ENCODE measurements at regions not wholly inside any gene's neighbourhood (a gene's known extent, or its start where the extent isn't known, plus 50 kb on each side); places are given as distances from the start of the nearest gene placed in this dataset.

DNA sequence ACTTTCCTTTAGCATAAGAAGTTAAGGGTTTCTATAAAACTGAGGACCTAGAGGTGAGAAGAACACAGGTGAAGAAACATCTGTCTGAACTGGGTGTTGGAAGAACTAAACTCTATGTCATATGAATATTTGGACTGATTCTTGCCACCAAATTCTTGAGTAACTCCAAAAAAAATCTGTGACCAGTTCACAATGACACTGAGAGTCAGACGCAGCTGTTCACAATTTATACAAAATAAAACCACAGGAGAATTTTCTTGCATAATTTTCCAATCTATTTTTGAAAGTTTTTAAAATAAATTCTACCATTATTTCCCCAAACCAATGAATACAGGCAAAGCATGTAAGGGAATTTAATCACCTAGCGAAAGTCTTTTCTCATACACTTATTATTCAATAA, 148.1 kb upstream of the TCF21 start:
- Mint-ChIP-seq H3K9me3 (no peaks in the 10 kb centered on the region), H3K27ac (no peak overlapping the region), H3K27me3 (no peaks in the 10 kb centered on the region), H3K36me3 (ENCODE audit: low read depth) (no peaks in the 10 kb centered on the region), H3K4me1 (ENCODE audit: low read depth) (no peaks in the 10 kb centered on the region), H3K4me3 (no peak overlapping the region)
- no peak for DNase-seq

DNA sequence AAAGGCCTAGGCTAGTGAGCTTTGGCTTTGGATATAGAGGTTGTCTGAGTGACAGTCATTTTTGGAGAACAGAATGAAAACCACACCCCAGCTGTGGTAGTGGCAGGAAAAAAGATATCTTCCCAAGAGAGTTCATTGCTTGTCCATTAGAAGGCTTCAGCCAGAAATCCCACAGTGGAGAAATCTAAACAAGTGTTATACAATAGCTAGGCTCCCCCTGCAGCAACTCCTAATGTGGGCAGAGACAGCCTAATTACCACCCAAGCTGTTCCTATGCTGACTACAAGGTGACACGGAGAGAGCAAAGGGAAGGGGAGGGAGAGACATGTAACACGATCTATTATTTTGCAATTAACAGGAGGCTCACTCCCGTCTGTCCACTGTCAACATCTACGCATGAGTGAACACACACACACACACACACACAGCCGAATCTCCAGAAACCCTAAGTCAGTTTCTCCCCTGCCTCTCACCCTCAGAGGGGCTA, 147.5 kb upstream of the TCF21 start:
- Mint-ChIP-seq H3K9me3 (no peaks in the 10 kb centered on the region), H3K27me3 (peaks cover 1% of the 10 kb centered on the region), H3K27ac (no peak overlapping the region), H3K36me3 (ENCODE audit: low read depth) (no peaks in the 10 kb centered on the region), H3K4me1 (ENCODE audit: low read depth) (no peaks in the 10 kb centered on the region), H3K4me3 (no peak overlapping the region)
- no peak for DNase-seq

DNA sequence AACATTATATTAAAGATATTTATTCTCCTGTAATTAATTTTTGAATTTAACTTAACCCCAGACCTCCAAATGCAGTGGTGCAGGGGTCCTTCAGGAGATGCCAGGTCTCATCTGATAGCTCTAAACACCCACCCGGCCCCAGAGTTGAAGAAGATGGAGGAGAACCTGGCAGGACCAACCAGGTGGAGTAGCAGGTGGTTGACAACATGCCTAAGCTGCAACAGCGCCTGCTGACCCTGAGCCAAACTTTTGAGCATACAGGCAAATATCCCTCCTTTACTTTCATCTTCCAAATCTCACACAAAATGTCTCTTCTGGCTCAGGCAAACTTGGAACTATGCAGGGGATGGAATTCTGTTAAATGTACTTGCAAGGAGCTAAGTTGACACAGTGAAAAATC, 145.3 kb upstream of the TCF21 start:
- Mint-ChIP-seq H3K4me1 (ENCODE audit: low read depth) (no peaks in the 10 kb centered on the region), H3K27ac (no peak overlapping the region), H3K4me3 (no peak overlapping the region), H3K27me3 (peaks cover 3% of the 10 kb centered on the region), H3K9me3 (no peaks in the 10 kb centered on the region), H3K36me3 (ENCODE audit: low read depth) (no peaks in the 10 kb centered on the region)
- DNase-seq: no peak

DNA sequence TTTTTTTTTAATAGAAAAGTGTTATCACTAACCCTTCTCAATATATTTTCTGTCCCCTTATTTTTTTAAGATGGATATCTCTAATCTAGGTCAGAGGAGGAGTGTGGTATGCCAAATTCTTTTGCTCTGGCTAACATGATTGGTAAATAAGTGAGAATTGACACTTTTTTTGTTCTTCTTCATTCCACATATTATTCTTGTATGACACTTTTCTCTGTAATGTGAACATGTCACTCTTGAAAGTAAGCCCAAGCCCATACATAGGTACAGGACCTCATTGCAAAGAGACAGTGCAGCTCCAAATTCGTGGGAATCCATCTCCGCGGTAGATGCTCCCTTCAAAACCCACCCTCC, 142.5 kb upstream of the TCF21 start:
- no peak overlapping the region for H3K4me3 Mint-ChIP-seq

DNA sequence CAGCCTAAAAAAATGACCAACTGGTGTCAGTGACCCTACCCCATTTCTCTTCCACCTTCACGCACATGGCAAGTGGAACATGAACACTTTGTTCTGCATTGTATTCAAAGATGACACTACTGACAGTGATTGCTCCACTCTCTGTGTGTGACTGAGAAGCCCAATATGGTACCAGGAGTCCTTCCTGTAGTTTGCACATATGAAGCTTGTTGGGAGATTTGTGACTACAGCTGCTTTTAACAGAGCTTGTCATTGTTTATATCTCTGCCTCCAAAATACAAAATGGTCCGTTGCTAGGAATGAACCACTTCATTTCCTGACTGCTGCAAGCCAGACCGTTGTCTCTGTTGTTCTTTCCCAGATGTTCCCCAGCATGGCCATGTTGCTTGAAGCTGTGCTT, 140.3 kb upstream of the TCF21 start:
- Mint-ChIP-seq H3K27ac (no peak overlapping the region), H3K4me1 (ENCODE audit: low read depth) (no peaks in the 10 kb centered on the region), H3K27me3 (peaks cover 3% of the 10 kb centered on the region), H3K4me3 (no peak overlapping the region), H3K9me3 (no peaks in the 10 kb centered on the region), H3K36me3 (ENCODE audit: low read depth) (no peaks in the 10 kb centered on the region)
- no peak for DNase-seq

More for the DNA sequence above, 142.5 kb upstream of the TCF21 start:
- no peaks in the 10 kb centered on the region for H3K9me3 Mint-ChIP-seq
- no peaks in the 10 kb centered on the region for H3K36me3 Mint-ChIP-seq (ENCODE audit: low read depth)
- H3K27ac Mint-ChIP-seq: no peak overlapping the region
- DNase-seq: no peak
- peaks cover 3% of the 10 kb centered on the region for H3K27me3 Mint-ChIP-seq
- H3K4me1 Mint-ChIP-seq (ENCODE audit: low read depth): no peaks in the 10 kb centered on the region

DNA sequence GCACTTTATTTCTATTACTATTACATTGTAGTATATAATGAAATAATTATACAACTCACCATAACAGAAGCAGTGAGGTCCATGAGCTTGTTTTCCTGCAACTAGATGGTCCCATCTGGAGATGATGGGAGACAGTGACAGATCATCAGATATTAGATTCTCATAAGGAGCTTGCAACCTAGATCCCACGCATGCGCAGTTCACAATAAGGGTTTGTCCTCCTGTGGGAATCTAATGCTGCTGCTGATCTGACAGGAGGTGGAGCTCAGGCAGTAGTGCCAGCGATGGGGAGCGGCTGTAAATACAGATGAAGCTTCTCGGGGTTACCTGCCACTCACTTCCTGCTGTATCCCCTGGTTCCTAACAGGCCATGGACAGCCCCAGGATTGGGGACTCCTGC, 139.5 kb upstream of the TCF21 start:
- no peaks in the 10 kb centered on the region for H3K4me1 Mint-ChIP-seq (ENCODE audit: low read depth)
- no peaks in the 10 kb centered on the region for H3K36me3 Mint-ChIP-seq (ENCODE audit: low read depth)
- H3K4me3 Mint-ChIP-seq: no peak overlapping the region
- no peaks in the 10 kb centered on the region for H3K9me3 Mint-ChIP-seq
- no peak overlapping the region for H3K27ac Mint-ChIP-seq
- H3K27me3 Mint-ChIP-seq: peaks cover 3% of the 10 kb centered on the region
- no peak for DNase-seq

DNA sequence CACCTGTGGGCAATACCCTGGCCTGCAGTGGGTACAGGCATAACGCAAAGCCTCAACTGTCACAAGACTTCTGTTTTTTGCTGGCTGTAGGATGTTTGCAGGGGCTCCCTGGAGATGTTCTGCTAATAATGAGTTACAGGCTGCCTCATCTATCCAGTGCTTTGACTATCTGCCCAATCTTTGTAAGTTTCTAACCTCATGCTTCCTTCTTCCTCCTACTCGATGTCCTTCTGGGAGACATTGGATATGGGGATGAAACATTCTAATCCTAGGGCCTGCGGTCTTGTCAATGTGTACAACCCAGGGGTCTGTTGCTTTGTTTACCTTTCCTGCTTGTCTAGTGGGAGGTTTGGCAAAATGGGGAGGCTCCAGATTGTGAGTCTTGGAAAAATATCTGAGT, 136.8 kb upstream of the TCF21 start:
- no peak for DNase-seq
- no peaks in the 10 kb centered on the region for H3K4me1 Mint-ChIP-seq (ENCODE audit: low read depth)
- H3K4me3 Mint-ChIP-seq: no peak overlapping the region
- H3K27ac Mint-ChIP-seq: no peak overlapping the region
- no peaks in the 10 kb centered on the region for H3K9me3 Mint-ChIP-seq
- H3K27me3 Mint-ChIP-seq: peaks cover 6% of the 10 kb centered on the region
- H3K36me3 Mint-ChIP-seq (ENCODE audit: low read depth): no peaks in the 10 kb centered on the region

DNA sequence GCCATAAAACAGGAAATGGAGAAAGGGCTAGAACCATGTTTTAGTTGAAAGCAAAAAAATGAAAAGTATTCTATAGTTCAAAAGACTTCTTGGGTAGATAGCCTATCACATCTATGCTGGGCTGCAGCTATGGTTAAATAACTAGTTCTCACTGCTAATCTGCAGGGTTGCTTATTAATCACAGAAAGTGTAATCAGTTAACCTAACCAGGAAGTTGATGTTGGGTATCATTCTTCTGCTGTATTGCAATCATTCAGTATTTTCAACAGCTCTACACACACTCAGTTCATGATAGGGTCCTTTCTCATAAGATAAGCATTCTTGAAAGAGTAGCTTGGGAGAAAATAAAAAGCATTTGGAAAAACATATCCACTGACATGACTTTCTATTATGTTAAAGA, 135.2 kb upstream of the TCF21 start:
- DNase-seq: no peak
- Mint-ChIP-seq H3K4me3 (no peak overlapping the region), H3K4me1 (ENCODE audit: low read depth) (no peaks in the 10 kb centered on the region), H3K27me3 (peaks cover 6% of the 10 kb centered on the region), H3K36me3 (ENCODE audit: low read depth) (no peaks in the 10 kb centered on the region), H3K9me3 (no peaks in the 10 kb centered on the region), H3K27ac (no peak overlapping the region)

DNA sequence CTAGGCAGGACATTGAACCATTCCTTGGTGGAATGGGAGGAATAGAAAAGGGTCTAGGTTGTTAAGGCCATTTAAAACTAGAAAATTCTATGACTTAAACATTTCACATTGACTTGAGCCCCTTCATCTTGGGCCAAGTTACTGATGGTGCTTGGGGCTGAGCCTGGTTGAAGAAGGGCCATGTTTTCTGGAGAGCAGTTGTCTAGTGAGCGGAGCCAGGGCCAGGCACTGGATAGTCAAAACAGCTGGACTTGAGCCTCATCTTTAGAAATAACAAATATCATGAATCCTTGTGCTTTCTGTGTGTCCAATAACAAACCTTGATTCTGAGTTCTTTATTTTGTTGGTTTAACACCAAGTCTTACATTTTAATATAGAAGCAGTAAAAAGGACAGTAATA, 134.6 kb upstream of the TCF21 start:
- Mint-ChIP-seq H3K4me1 (ENCODE audit: low read depth) (no peaks in the 10 kb centered on the region), H3K27me3 (peaks cover 6% of the 10 kb centered on the region), H3K36me3 (ENCODE audit: low read depth) (no peaks in the 10 kb centered on the region), H3K27ac (no peak overlapping the region), H3K9me3 (no peaks in the 10 kb centered on the region), H3K4me3 (no peak overlapping the region)
- no peak for DNase-seq

DNA sequence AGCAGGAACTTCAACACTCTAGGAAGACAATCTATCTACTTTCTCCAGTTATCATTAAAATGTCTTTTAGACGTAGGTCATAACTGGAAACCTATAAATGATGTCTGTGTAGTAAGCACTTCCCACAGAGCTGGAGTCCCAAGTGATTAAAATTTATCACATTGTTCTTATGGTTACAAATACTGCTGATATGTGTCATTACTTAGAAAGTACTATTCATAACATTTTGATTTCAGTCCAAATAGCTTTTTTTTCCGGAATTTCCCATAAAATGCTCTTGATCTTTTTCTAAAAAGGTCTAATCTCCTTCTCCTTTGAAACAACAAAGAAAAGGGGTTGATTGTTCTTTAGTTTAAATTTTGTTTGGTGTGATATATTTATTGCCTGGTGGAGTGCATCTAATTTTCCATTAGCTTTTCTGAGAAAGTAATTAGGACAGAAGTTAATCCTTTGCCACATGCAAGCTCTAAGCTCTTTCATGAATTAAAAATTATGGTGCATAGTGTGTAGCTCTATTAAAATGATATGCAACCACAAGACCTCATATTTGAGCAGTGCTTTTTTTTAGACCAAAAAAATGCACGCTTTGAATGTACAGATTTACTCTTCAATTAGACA, 132.7 kb upstream of the TCF21 start:
- H3K9me3 Mint-ChIP-seq: no peaks in the 10 kb centered on the region
- no peak overlapping the region for H3K4me3 Mint-ChIP-seq
- no peaks in the 10 kb centered on the region for H3K36me3 Mint-ChIP-seq (ENCODE audit: low read depth)
- no peaks in the 10 kb centered on the region for H3K4me1 Mint-ChIP-seq (ENCODE audit: low read depth)
- no peak for DNase-seq
- H3K27ac Mint-ChIP-seq: no peak overlapping the region
- peaks cover 15% of the 10 kb centered on the region for H3K27me3 Mint-ChIP-seq

DNA sequence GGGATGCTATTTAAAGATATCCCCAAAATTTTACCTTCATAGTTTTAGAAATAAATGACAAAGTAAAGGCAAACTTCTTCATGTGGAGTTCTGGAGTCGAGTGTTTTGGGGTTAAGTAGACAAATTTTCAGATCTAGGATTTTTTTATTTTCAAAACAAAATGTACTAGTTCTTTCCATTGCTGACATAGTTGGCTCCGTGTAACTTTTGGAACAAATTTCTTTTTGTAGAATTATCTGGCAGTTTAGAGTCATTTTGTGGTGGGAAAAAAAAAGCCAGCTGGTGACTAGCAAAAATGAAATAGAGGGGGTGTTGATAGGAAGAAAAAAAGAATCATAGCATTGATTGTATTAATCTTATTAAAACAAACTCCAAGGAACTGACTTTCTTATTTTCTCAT, 131.6 kb upstream of the TCF21 start:
- H3K9me3 Mint-ChIP-seq: no peaks in the 10 kb centered on the region
- H3K4me3 Mint-ChIP-seq: no peak overlapping the region

DNA sequence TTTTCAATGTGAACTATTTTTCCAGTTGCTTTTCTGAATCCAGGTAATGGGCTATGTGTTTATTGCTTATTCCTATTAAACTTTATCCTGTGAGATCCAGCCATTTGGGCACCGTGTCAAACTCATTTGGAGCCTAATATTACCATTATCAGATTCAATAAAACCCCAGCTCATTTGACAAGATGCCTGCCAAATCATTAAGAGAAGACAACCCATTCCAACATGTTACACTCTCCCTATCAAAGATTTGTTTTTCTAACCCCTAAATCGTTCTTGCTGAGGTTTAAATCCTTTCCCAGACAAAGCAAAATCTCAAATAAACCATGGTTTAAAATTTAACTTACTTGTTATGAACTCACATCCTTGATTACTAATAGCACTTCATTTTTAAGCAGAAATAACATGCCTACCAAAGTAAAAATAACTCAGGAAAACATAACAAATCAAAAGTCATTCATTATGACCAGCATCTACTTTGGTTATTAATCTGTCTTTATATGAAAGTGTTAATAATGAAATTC, 130.0 kb upstream of the TCF21 start:
- no peaks in the 10 kb centered on the region for H3K4me1 Mint-ChIP-seq (ENCODE audit: low read depth)
- H3K9me3 Mint-ChIP-seq: no peaks in the 10 kb centered on the region
- H3K27me3 Mint-ChIP-seq: peaks cover 25% of the 10 kb centered on the region
- H3K36me3 Mint-ChIP-seq (ENCODE audit: low read depth): no peaks in the 10 kb centered on the region
- H3K4me3 Mint-ChIP-seq: no peak overlapping the region
- DNase-seq: no peak
- no peak overlapping the region for H3K27ac Mint-ChIP-seq

More for the DNA sequence above, 131.6 kb upstream of the TCF21 start:
- Mint-ChIP-seq H3K27me3 (peaks cover 15% of the 10 kb centered on the region), H3K27ac (no peak overlapping the region), H3K4me1 (ENCODE audit: low read depth) (no peaks in the 10 kb centered on the region), H3K36me3 (ENCODE audit: low read depth) (no peaks in the 10 kb centered on the region)
- no peak for DNase-seq

DNA sequence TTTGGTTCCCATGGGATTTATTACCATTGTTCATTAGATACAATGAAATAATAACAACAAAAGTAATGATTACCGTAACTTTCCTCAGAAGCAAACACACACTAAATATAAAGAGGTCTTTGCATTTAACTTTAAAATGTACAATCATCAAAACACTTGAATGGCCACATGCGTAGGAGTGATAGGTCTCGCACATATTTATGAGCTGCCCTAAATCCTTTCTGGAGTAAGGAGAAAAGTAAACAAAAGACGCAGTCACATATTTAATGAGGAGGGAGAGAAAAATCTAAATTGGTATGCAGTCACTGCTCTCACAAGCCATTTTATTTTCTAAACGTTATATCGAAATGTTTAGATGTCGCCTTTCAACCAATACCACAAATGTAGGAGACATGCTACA, 129.4 kb upstream of the TCF21 start:
- no peaks in the 10 kb centered on the region for H3K36me3 Mint-ChIP-seq (ENCODE audit: low read depth)
- no peaks in the 10 kb centered on the region for H3K4me1 Mint-ChIP-seq (ENCODE audit: low read depth)
- H3K27me3 Mint-ChIP-seq: peaks cover 29% of the 10 kb centered on the region
- no peak for DNase-seq
- no peaks in the 10 kb centered on the region for H3K9me3 Mint-ChIP-seq
- no peak overlapping the region for H3K4me3 Mint-ChIP-seq
- no peak overlapping the region for H3K27ac Mint-ChIP-seq

DNA sequence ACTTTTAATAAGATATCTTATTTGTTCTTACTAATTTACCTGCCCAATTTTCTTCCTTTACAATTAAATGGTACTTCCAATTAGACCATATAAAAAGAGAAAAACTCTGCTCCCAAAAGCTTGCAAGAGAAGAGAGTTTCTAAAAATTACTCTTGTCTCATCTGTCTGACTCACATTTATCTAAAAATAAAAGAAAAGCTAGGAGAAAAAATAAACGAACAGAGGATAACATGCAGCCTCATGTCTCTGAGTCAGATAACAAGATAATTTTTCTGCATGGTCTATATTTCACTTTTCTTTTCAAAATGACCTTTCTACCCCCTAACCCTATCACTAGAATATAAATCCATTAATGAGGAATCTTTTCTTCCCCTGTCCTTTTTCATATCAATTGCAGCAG, 127.2 kb upstream of the TCF21 start:
- no peak overlapping the region for H3K27ac Mint-ChIP-seq
- no peaks in the 10 kb centered on the region for H3K9me3 Mint-ChIP-seq
- DNase-seq: no peak
- no peaks in the 10 kb centered on the region for H3K36me3 Mint-ChIP-seq (ENCODE audit: low read depth)
- no peaks in the 10 kb centered on the region for H3K4me1 Mint-ChIP-seq (ENCODE audit: low read depth)
- no peak overlapping the region for H3K4me3 Mint-ChIP-seq
- H3K27me3 Mint-ChIP-seq: peaks cover 23% of the 10 kb centered on the region

DNA sequence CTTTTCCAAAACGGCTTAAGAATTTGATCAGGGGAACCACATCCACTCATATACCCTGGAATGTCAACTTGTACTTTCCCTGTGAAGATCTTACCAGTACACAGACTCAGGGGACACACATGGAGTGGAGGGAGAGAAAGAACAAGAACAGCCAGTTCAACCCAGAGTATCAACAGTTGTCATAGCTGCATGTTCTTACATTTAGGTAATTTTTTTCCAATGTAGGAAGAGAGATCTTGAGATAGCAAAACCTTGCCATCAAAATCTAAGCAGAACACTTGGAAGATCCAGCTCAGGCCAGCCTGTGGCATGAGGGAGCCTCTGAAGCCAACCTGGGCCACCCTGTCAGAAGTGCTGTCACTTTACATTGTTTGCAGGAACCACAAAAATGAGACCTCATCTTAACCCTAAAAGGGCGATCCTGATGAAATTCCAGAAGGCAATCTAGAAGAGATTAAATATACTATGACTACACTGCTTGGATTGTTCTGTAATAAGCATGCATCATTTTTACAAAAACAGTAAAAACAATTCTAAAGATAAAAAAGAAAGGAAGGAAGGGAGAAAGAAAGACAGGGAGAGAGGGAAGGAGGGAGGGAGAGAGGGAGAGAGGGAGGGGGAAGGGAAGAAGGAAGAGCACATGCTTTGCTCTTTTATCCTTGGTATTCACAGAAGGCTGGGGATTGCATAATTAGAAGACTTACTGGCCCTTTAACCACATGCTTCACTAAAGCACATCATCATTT, 124.7 kb upstream of the TCF21 start:
- DNase-seq: no peak
- Mint-ChIP-seq H3K9me3 (no peaks in the 10 kb centered on the region), H3K36me3 (ENCODE audit: low read depth) (no peaks in the 10 kb centered on the region), H3K27me3 (peaks cover 27% of the 10 kb centered on the region), H3K4me3 (no peak overlapping the region), H3K27ac (no peak overlapping the region), H3K4me1 (ENCODE audit: low read depth) (no peaks in the 10 kb centered on the region)
